K562 (cell line): ENCODE measurements at regions not wholly inside any gene's neighbourhood (a gene's known extent, or its start where the extent isn't known, plus 50 kb on each side); places are given as distances from the start of the nearest gene placed in this dataset.

Experiments used
- ATAC-seq: fragments of 200-7000 bp; cut with Tn5 transposase; 3 replicates; pipeline ENCODE4 v1.9.1; 2020; ENCODE audit warnings: moderate library complexity
- BruUV-seq: library from RNA; stranded (reverse); fragments of 400-500 nt; replicated peaks from 2 replicates; lab custom pipeline; 2021; lab: Mats Ljungman, UMichigan
- CTCF ChIA-PET: fragments of 300-600 bp; formaldehyde crosslinking; extraction: SDS; loops from one replicate; lab custom pipeline; 2021; ENCODE audit warnings: low intra/inter-chr PET ratio; lab: Yijun Ruan, JAX
- POLR2A ChIA-PET: fragments of 300-600, 350-650 bp; sonication (Branson Sonifier 250); formaldehyde crosslinking; extraction: SDS; loops from one replicate; lab custom pipeline; 2021; ENCODE audit warnings: antibody characterized with exemption, inconsistent platforms; lab: Yijun Ruan, JAX
- DNase-seq, 4 experiments: peaks; one replicate each; pipeline versions ENCODE4 v3.0.0 to v3.0.0-alpha.2; 2011 to 2018; ENCODE audit warnings: low spot score in 3 of 4, mixed read lengths in 3 of 4; ENCODE audit errors: extremely low read depth in 1 of 4
- FAIRE-seq: peaks from 2 replicates; lab custom pipeline; 2011; peaks lifted over from hg19 to GRCh38; lab: Jason Lieb, UNC
- H2AFZ ChIP-seq: 2 replicates; pipeline ENCODE4 v1.6.0; 2011; ENCODE audit warnings: low read depth, low read length, control low read depth, inconsistent platforms
- H3K27ac ChIP-seq: fragments of 200-600 bp; 3 replicates; pipeline ENCODE4 v1.8.0; 2011; ENCODE audit warnings: low read depth, mild to moderate bottlenecking, control low read depth, inconsistent platforms, low read length, moderate library complexity, mixed read lengths; ENCODE audit errors: extremely low read depth
- H3K27me3 ChIP-seq, 2 experiments: fragments of 300-600 bp in 1 of 2; 2 replicates in 1 of 2; 3 replicates in 1 of 2; pipeline versions ENCODE4 v1.6.0 to v1.8.0; 2011; ENCODE audit warnings: inconsistent platforms in 2 of 2, low read length in 2 of 2, mild to moderate bottlenecking in 1 of 2, mixed read lengths in 1 of 2, moderate library complexity in 1 of 2; ENCODE audit not compliant: control insufficient read depth in 2 of 2, insufficient read depth in 2 of 2
- H3K36me3 ChIP-seq: fragments of 300-600 bp; 3 replicates; pipeline ENCODE4 v1.8.0; 2011; ENCODE audit warnings: mild to moderate bottlenecking, low read length, inconsistent platforms; ENCODE audit not compliant: control insufficient read depth, insufficient read depth
- H3K4me1 ChIP-seq, 2 experiments: fragments of 200-600 bp in 1 of 2; replicated peaks in 1 of 2; 2 replicates in 1 of 2; 3 replicates in 1 of 2; pipeline versions ENCODE4 v1.5.1 to v1.8.0; 2011; ENCODE audit warnings: inconsistent platforms in 2 of 2, low read length in 2 of 2, mild to moderate bottlenecking in 1 of 2, mixed read lengths in 1 of 2, moderate library complexity in 1 of 2; ENCODE audit not compliant: control insufficient read depth in 2 of 2, insufficient read depth in 2 of 2
- H3K4me2 ChIP-seq: 2 replicates; pipeline ENCODE4 v1.6.1; 2011; ENCODE audit warnings: low read length, control low read depth, inconsistent platforms, mixed read lengths; ENCODE audit not compliant: insufficient read depth
- H3K4me3 ChIP-seq: fragments of 200-600 bp; sonication (generic), shearing (Covaris generic); 2 replicates; pipeline ENCODE4 v1.5.1; 2016; ENCODE audit warnings: control low read depth, inconsistent platforms
- H3K79me2 ChIP-seq: fragments of 200-600 bp; 3 replicates; pipeline ENCODE4 v1.8.0; 2011; ENCODE audit warnings: low read length, inconsistent platforms; ENCODE audit not compliant: control insufficient read depth, insufficient read depth
- H3K9ac ChIP-seq, 2 experiments: 2 replicates each; pipeline versions ENCODE4 v1.6.0 to v1.6.1; 2011; ENCODE audit warnings: low read depth in 2 of 2, low read length in 2 of 2, control low read depth in 1 of 2, inconsistent platforms in 1 of 2, mild to moderate bottlenecking in 1 of 2, mixed read lengths in 1 of 2; ENCODE audit not compliant: insufficient read depth in 1 of 2
- H3K9me1 ChIP-seq: one replicate; pipeline ENCODE4 v1.6.0; 2011; ENCODE audit warnings: inconsistent platforms, mild to moderate bottlenecking, low read length, moderate library complexity; ENCODE audit not compliant: control insufficient read depth, insufficient read depth
- H3K9me3 ChIP-seq: replicated peaks from 2 replicates; pipeline ENCODE4 v1.5.1; 2011; ENCODE audit warnings: low read depth, low read length, inconsistent platforms; ENCODE audit not compliant: control insufficient read depth, insufficient read depth
- H4K20me1 ChIP-seq: replicated peaks from 2 replicates; pipeline ENCODE4 v1.6.1; 2011; ENCODE audit warnings: low read length, inconsistent platforms, mixed read lengths; ENCODE audit not compliant: control insufficient read depth, insufficient read depth
- BRCA1 ChIP-seq, 2 experiments: fragments of 450-650 bp in 1 of 2; sonication (generic) in 1 of 2; formaldehyde crosslinking in 1 of 2; IDR thresholded peaks; 2 replicates each; pipeline versions ENCODE4 v1.5.0 to v1.6.1; 2017 to 2020; ENCODE audit warnings: mild to moderate bottlenecking in 1 of 2, missing genetic modification reagents in 1 of 2
- CC2D1A ChIP-seq: fragments of 450-650 bp; IDR thresholded peaks from 2 replicates; pipeline ENCODE4 v1.6.1; 2017; ENCODE audit warnings: mild to moderate bottlenecking
- CXXC5 ChIP-seq: fragments of 250-450 bp; sonication (Bioruptor Pico); IDR thresholded peaks from 2 replicates; pipeline ENCODE4 v1.8.0; 2022; ENCODE audit warnings: inconsistent platforms, mild to moderate bottlenecking, moderate library complexity
- MAFG ChIP-seq: fragments of 450-650 bp; conservative IDR thresholded peaks from 2 replicates; pipeline ENCODE4 v1.6.1; 2016; ENCODE audit warnings: missing genetic modification characterization, missing compliant biosample characterization
- POLR3G ChIP-seq: IDR thresholded peaks from 2 replicates; pipeline ENCODE4 v1.6.1; 2011; ENCODE audit not compliant: insufficient read length, insufficient replicate concordance; ENCODE audit errors: extremely low read depth
- PPARD ChIP-seq: fragments of 250-450 bp; sonication (Bioruptor Pico); IDR thresholded peaks from 2 replicates; pipeline ENCODE4 v1.8.0; 2022; ENCODE audit warnings: inconsistent platforms, mild to moderate bottlenecking, moderate library complexity
- THAP12 ChIP-seq: fragments of 250-450 bp; sonication (Bioruptor Pico); IDR thresholded peaks from 2 replicates; pipeline ENCODE4 v1.9.0; 2021; ENCODE audit warnings: mild to moderate bottlenecking, inconsistent platforms
- ZC3H11A ChIP-seq: IDR thresholded peaks from 2 replicates; pipeline ENCODE4 v1.6.1; 2012; ENCODE audit warnings: low read depth, low read length, improper control_type of control experiment
- WGBS: fragments of 100-300 bp; shearing (Covaris generic); methylation state at CpG from one replicate; pipeline ENCODE4 v1.1.6; 2016; ENCODE audit warnings: low coverage, mixed read lengths; ENCODE audit not compliant: insufficient coverage; ENCODE audit errors: missing lambda C conversion rate; 5-methylcytosine and 5-hydroxymethylcytosine counted together
- in situ Hi-C: fragments of 300-500 bp; cut with MboI; formaldehyde crosslinking; loops from 4 replicates; pipeline ENCODE4 v1.15.0; 2018; ENCODE audit warnings: inconsistent platforms, mixed read lengths
- intact Hi-C: fragments of 100-400 bp; cut with micrococcal nuclease; formaldehyde crosslinking; loops from 2 replicates; pipeline ENCODE4 v1.14.2; 2022

- no peak for TF ChIP-seq POLR3G
- no peak for TF ChIP-seq ZC3H11A
- no peak for TF ChIP-seq THAP12 (CRISPR knock-in tag)
- no peak for TF ChIP-seq CC2D1A
- no peak for TF ChIP-seq PPARD (CRISPR knock-in tag)
- no peak for TF ChIP-seq CXXC5 (CRISPR knock-in tag)
- TF ChIP-seq MAFG (tag) = no peak
- TF ChIP-seq BRCA1 (IDR thresholded peaks at IDR 0.05) = no peak
- no peak for TF ChIP-seq BRCA1 (CRISPR knock-in tag; IDR thresholded peaks at IDR 0.05)
- no peaks in the 10 kb centered on the region for H3K9me1 ChIP-seq
- H3K27me3 ChIP-seq = peaks cover 0 to 14% of the 10 kb centered on the region in 2 experiments; a peak in 3 of 5 replicates
- WGBS = 2% methylated on average over 6 of the region's 6 CpGs
- no peaks in the 10 kb centered on the region; the same call in 1 of the 2 replicates for H3K9me3 ChIP-seq
- no peak overlapping the region for H3K9ac ChIP-seq
- H3K4me1 ChIP-seq = no peaks in the 10 kb centered on the region
- FAIRE-seq = no peak
- no peak overlapping the region for H3K27ac ChIP-seq
- BruUV-seq = no TSS peak
- H2AFZ ChIP-seq = no peak overlapping the region
- ChIA-PET POLR2A (interaction anchor here (0.6 kb wide), 1 partner anchor 13 kb away, joined by 3 read pairs; no protein-coding TSS in a partner anchor), CTCF (no interaction called here)
- no peak overlapping the region for H3K4me3 ChIP-seq
- ATAC-seq = no peak
- no peaks in the 10 kb centered on the region for H3K79me2 ChIP-seq
- no peaks in the 10 kb centered on the region for H4K20me1 ChIP-seq
- no peak for DNase-seq
- no peaks in the 10 kb centered on the region for H3K36me3 ChIP-seq
- in situ Hi-C loops = no loop called here
- no peak overlapping the region for H3K4me2 ChIP-seq
- intact Hi-C loops = no loop called here
Measured at GRCh38 chr9:107842530-107842929, 353.0 kb upstream of the KLF4 start.
